Naive thymus-derived CD8-positive, alpha-beta T cell (primary cell): ENCODE measurements at regions not wholly inside any gene's neighbourhood (a gene's known extent, or its start where the extent isn't known, plus 50 kb on each side); places are given as distances from the start of the nearest gene placed in this dataset.

Experiments used
- ATAC-seq, 2 donors: fragments of 150-1000 bp; cut with Tn5 transposase in 1 of 2; sonication (Bioruptor Pico), chemical (Tn5 transposase) in 1 of 2; 1 replicate in 1 of 2; 2 replicates in 1 of 2; pipeline ENCODE4 v1.10.0; 2021; ENCODE audit warnings: mild to moderate bottlenecking in 2 of 2, moderate library complexity in 2 of 2
- POLR2A ChIA-PET: fragments of 350-600 bp; sonication (Branson Sonifier 250); formaldehyde crosslinking; loops from one replicate; lab custom pipeline; 2021; ENCODE audit warnings: antibody characterized with exemption; lab: Charles Lee
- DNase-seq, 10 donors: peaks; one replicate each; pipeline versions ENCODE4 v3.0.0 to v3.0.0-alpha.2; 2020 to 2022
- H3K27ac Mint-ChIP-seq, 10 donors: one replicate each; pipeline ENCODE4 v1.8.0; 2020 to 2022; ENCODE audit warnings: mild to moderate bottlenecking in 10 of 10, mixed read lengths in 10 of 10, moderate library complexity in 4 of 10, inconsistent platforms in 1 of 10
- H3K27me3 Mint-ChIP-seq, 5 donors: one replicate each; pipeline ENCODE4 v1.8.0; 2021 to 2022; ENCODE audit warnings: mixed read lengths in 5 of 5
- H3K36me3 Mint-ChIP-seq, 3 donors: one replicate each; pipeline ENCODE4 v1.8.0; 2020 to 2022; ENCODE audit warnings: mixed read lengths in 3 of 3, mild to moderate bottlenecking in 2 of 3, inconsistent platforms in 1 of 3
- H3K4me1 Mint-ChIP-seq, 4 donors: one replicate each; pipeline ENCODE4 v1.8.0; 2021 to 2022; ENCODE audit warnings: mixed read lengths in 4 of 4
- H3K4me3 Mint-ChIP-seq, 10 donors: one replicate each; pipeline ENCODE4 v1.8.0; 2020 to 2022; ENCODE audit warnings: mild to moderate bottlenecking in 10 of 10, mixed read lengths in 10 of 10, moderate library complexity in 6 of 10, inconsistent platforms in 1 of 10
- H3K9me3 Mint-ChIP-seq, 9 donors: one replicate each; pipeline ENCODE4 v1.8.0; 2020 to 2022; ENCODE audit warnings: mixed read lengths in 9 of 9, mild to moderate bottlenecking in 3 of 9, inconsistent platforms in 1 of 9, moderate library complexity in 1 of 9

DNA sequence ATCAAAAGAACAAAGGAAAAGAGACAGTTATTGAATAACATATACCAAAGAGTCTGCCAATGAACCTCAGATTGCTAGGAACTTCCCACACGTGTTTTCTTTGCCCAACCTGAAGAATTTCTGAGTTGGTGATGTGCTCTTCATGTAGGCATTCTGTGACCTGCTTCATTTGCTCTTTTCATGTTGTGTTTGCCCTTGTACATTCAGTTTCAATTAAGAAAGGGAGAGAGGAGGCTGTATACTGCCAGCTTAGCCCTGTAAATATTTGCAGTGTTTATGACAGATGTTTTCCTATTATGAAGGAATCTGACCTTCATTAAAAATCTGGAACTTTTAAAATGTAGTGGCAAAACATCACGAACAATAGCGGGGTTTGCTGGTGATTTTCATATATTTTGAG, 168.5 kb downstream of the GAS1 start:
- ATAC-seq: no peak
- POLR2A ChIA-PET: no interaction called here
- Mint-ChIP-seq H3K27ac (no peak overlapping the region), H3K9me3 (no peaks in the 10 kb centered on the region), H3K27me3 (peaks cover 2 to 17% (median 8%) of the 10 kb centered on the region in 5 donors), H3K36me3 (no peaks in the 10 kb centered on the region), H3K4me3 (no peak overlapping the region), H3K4me1 (no peaks in the 10 kb centered on the region)
- DNase-seq: no peak

DNA sequence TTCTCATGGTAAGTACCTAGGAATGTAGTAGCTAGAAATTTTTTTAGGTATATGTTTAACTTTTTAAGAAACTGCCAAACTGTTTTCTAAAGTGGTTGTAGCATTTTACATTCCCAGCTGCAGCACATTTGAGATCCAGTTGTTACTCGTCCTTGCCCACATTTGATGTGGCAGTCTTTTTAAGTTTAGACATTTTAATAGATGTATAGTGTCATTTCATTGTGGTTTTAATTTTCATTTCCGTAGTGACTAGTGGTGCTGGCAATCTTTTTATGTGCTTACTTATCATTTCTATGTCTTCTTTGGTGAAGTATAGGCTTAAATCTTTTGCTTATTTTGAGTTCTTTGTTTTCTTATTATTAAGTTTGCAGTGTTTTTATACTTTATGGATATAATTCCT, 171.6 kb downstream of the GAS1 start:
- Mint-ChIP-seq H3K9me3 (no peaks in the 10 kb centered on the region), H3K36me3 (no peaks in the 10 kb centered on the region), H3K4me1 (no peaks in the 10 kb centered on the region), H3K27ac (no peak overlapping the region), H3K27me3 (peaks cover 0 to 3% (median 2%) of the 10 kb centered on the region in 5 donors), H3K4me3 (no peak overlapping the region)
- ATAC-seq (no peak), DNase-seq (no peak)
- POLR2A ChIA-PET: no interaction called here

DNA sequence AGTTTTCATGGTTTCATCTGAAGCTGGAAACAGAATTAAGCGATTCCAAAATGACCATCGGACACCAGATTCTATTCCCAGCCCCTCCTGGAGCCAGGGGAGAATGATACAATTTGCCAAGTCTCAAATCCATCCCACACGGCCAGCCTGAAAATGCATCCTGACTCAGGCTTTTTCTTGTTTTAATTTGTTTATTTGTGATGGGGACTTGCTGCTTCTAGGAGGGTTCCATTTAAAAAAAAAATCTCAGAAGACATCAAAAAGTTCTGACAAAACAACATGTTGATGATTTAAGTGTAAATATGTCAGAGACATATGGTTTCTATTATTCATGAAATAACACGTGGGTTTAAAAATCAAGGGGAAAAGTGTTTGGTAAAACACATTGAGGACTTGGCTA, 173.2 kb downstream of the GAS1 start:
- no peak for ATAC-seq
- no peaks in the 10 kb centered on the region for H3K9me3 Mint-ChIP-seq
- no peak overlapping the region for H3K27ac Mint-ChIP-seq
- peaks cover 0 to 5% (median 2%) of the 10 kb centered on the region in 5 donors for H3K27me3 Mint-ChIP-seq
- POLR2A ChIA-PET: no interaction called here
- no peaks in the 10 kb centered on the region for H3K4me1 Mint-ChIP-seq
- DNase-seq: no peak
- no peak overlapping the region for H3K4me3 Mint-ChIP-seq
- no peaks in the 10 kb centered on the region for H3K36me3 Mint-ChIP-seq

DNA sequence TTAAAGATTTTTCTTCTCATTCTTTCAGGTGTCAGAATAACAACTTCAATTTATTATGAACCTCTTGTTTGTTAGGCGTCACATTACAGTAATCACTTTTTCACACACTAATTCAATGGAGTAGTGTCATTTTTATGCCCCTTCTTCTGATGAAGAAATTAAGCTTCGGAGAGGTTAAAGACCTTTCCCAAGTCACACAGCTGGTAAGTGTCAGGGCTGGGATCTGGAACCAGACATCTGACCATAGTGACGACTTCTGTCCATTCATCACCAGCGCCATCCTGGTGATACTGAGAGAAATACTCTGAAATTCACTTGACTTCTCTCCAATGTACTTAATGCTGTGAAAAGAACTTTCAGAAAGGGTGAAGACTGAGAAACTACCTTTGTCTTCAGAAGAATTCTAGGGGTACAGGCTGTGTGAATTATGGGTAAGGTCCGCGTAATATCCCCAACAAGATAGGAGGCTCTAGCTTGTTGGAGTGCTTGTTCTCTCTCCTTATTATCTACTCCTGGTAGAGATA, 173.8 kb downstream of the GAS1 start:
- H3K27ac Mint-ChIP-seq: no peak overlapping the region
- POLR2A ChIA-PET: no interaction called here
- H3K36me3 Mint-ChIP-seq: no peaks in the 10 kb centered on the region
- H3K4me1 Mint-ChIP-seq: no peaks in the 10 kb centered on the region
- peaks cover 0 to 5% (median 3%) of the 10 kb centered on the region in 5 donors for H3K27me3 Mint-ChIP-seq
- H3K9me3 Mint-ChIP-seq: no peaks in the 10 kb centered on the region
- DNase-seq (no peak), ATAC-seq (no peak)
- H3K4me3 Mint-ChIP-seq: no peak overlapping the region

DNA sequence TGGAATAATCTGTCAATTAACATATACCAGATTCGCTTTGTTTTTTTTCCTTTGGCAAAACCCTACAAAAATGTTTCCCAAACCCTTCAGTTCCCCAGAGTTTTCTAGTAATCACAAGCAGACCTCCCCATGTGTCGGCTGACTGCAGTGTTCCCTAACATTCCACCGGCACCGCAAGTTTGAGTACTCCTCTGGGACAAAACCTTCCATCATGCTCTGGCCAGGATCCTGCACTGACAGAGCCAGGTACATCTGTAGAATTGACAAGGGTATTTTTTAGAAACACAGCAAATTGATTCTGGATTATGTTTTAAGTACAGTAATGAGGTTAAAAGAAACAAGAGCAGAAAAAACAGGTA, 174.7 kb downstream of the GAS1 start:
- H3K27ac Mint-ChIP-seq: no peak overlapping the region
- H3K36me3 Mint-ChIP-seq: no peaks in the 10 kb centered on the region
- H3K9me3 Mint-ChIP-seq: no peaks in the 10 kb centered on the region
- POLR2A ChIA-PET: no interaction called here
- DNase-seq (no peak), ATAC-seq (no peak)
- no peak overlapping the region for H3K4me3 Mint-ChIP-seq
- peaks cover 0 to 7% (median 4%) of the 10 kb centered on the region in 5 donors for H3K27me3 Mint-ChIP-seq
- no peaks in the 10 kb centered on the region for H3K4me1 Mint-ChIP-seq

DNA sequence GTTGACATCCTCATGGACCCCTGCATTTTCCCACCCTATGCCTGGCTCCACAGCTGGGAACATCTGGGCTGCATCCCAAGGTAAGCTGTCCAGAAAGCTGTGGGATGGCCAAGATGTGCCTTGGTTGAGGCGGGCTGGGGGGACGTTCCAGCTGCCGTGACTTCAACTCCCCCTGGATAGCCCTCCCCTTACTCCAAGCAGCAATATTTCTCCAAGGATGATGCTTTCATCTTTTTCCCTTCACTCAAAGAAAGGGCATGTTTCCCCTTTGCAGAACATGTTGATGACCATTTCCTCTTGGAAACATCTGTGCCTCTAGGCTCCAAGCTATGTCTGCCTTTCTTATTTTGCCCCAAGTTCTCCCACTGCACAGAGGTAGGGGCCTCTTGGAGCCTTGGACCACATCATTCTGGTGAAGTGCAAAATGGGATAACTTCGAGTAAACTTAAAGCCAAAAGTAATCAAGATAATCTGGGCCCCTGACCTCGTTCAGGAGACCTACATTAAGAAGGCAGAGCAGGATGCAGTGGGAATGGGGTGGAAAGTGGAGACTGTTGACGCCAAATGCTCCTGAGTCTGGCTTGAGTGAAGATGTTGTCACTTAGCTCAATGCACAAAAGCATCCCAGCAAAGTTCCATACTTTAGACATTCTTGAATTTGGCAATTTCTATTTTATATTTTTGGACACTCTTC, 175.2 kb downstream of the GAS1 start:
- no peaks in the 10 kb centered on the region for H3K9me3 Mint-ChIP-seq
- no peak overlapping the region for H3K4me3 Mint-ChIP-seq
- POLR2A ChIA-PET: no interaction called here
- no peak overlapping the region for H3K27ac Mint-ChIP-seq
- DNase-seq: no peak
- H3K27me3 Mint-ChIP-seq: peaks cover 0 to 7% (median 4%) of the 10 kb centered on the region in 5 donors
- no peaks in the 10 kb centered on the region for H3K4me1 Mint-ChIP-seq
- no peaks in the 10 kb centered on the region for H3K36me3 Mint-ChIP-seq
- no peak for ATAC-seq

DNA sequence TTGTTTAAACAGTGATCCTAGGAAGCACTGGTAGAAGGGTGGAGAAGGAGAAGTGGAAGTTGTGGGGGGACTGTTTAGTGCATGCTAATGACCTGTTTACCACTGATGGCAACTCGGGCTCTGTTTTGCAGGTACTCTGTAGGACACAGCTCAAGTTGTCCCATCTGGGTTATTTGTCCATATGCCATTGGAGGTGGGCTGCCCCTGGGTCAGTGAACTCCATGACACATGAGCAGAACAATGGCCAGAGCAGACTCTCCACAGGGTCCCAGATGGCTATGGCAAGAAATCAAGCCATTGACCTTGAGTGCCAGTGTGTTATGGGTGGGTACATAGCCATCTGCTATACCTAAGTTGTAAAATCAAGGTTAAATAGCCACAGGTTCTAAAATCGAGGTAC, 175.9 kb downstream of the GAS1 start:
- no peak for DNase-seq
- Mint-ChIP-seq H3K36me3 (no peaks in the 10 kb centered on the region), H3K27ac (no peak overlapping the region), H3K4me3 (no peak overlapping the region), H3K4me1 (no peaks in the 10 kb centered on the region), H3K27me3 (peaks cover 0 to 7% (median 4%) of the 10 kb centered on the region in 5 donors), H3K9me3 (no peaks in the 10 kb centered on the region)
- ATAC-seq: no peak
- POLR2A ChIA-PET: no interaction called here

DNA sequence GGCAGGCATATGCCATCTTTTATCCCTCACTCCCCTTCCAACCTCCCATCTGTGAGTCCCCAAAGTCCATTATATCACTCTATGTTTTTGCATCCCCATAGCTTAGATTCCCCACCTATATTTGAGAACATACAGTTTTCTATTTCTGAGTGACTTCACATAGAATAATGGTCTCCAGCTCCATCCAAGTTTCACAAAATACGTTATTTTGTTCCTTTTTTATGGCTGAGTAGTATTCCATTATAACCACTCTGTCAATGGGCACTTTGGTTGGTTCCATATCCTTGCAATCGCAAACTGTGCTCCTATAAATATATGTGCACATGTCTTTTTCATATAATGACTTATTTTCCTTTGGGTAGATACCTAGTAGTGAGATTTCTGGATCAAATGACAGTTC, 178.6 kb downstream of the GAS1 start:
- H3K27ac Mint-ChIP-seq: no peak overlapping the region
- POLR2A ChIA-PET: no interaction called here
- H3K9me3 Mint-ChIP-seq: no peaks in the 10 kb centered on the region
- H3K4me3 Mint-ChIP-seq: no peak overlapping the region
- DNase-seq (no peak), ATAC-seq (no peak)
- no peaks in the 10 kb centered on the region for H3K4me1 Mint-ChIP-seq
- H3K36me3 Mint-ChIP-seq: no peaks in the 10 kb centered on the region
- H3K27me3 Mint-ChIP-seq: peaks cover 0 to 7% (median 4%) of the 10 kb centered on the region in 5 donors

DNA sequence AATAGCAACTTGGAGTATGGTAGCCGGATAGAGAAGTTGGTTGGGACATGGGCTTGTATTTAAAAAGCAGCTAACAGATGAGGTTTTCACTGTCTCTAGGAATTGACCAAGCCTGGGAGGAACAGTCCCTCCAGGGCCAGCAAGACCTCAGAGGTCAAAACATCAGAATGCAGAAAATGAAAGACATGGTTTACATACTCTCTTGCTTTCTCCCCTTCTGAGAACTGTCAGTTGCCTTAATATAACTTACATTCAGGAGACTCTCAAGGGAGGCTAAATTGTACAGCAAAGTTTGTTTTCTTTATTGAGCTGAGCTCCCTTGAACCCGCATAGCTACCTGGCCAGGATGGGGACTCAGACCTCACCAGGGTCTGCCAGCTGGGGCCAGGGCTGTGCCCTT, 179.3 kb downstream of the GAS1 start:
- ATAC-seq (no peak), DNase-seq (no peak)
- POLR2A ChIA-PET: no interaction called here
- H3K27ac Mint-ChIP-seq: no peak overlapping the region
- peaks cover 0 to 3% (median 0%) of the 10 kb centered on the region in 9 donors for H3K9me3 Mint-ChIP-seq
- no peak overlapping the region for H3K4me3 Mint-ChIP-seq
- H3K27me3 Mint-ChIP-seq: peaks cover 0 to 10% (median 4%) of the 10 kb centered on the region in 5 donors
- peaks cover 0 to 1% (median 0%) of the 10 kb centered on the region in 4 donors for H3K4me1 Mint-ChIP-seq
- H3K36me3 Mint-ChIP-seq: no peaks in the 10 kb centered on the region

DNA sequence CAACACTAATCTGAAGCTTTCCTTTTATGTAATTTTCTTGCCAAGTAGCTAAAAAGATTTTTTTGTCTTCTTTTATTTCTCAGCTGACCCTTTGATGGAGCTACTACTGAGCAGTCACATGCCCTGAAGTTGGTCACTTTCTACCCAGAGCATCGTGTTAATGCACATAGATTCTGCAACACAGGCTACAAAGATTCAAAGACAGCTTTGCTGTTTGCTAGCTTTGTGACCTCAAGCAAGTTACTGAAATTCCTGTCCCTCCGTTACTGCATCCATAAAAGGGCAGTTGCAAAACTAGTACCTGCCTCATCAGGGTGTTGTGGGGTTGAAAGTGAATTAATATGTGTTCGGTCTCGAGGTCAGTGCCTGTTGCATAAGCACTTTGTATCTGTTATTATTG, 179.9 kb downstream of the GAS1 start:
- Mint-ChIP-seq H3K27me3 (peaks cover 0 to 10% (median 4%) of the 10 kb centered on the region in 5 donors), H3K27ac (no peak overlapping the region), H3K9me3 (peaks cover 0 to 3% (median 0%) of the 10 kb centered on the region in 9 donors), H3K4me3 (no peak overlapping the region), H3K36me3 (no peaks in the 10 kb centered on the region), H3K4me1 (peaks cover 0 to 1% (median 0%) of the 10 kb centered on the region in 4 donors)
- ATAC-seq (no peak), DNase-seq (no peak)
- POLR2A ChIA-PET: no interaction called here

DNA sequence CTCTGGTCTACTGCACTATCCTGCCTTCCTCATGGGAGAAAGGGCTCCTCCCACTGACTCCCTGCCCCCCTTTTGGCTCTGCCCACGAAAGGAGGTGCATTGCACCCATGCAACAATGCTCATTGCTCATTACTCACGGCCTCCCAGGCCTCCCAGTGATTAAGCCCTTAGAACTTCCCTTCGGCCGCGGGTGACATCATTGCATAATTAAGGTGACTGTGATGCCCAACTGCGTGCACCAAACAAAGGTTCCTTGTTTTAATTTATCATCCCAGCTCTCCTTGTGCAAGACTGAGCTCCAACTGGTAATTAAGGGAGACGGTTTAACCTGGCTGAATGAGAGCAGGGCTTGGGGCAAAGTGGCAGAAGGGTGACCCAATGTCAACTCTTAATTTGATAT, 180.4 kb downstream of the GAS1 start:
- Mint-ChIP-seq H3K36me3 (no peaks in the 10 kb centered on the region), H3K4me1 (peaks cover 0 to 1% (median 0%) of the 10 kb centered on the region in 4 donors), H3K4me3 (no peak overlapping the region), H3K27me3 (peaks cover 0 to 10% (median 4%) of the 10 kb centered on the region in 5 donors), H3K9me3 (peaks cover 0 to 3% (median 0%) of the 10 kb centered on the region in 9 donors), H3K27ac (no peak overlapping the region)
- POLR2A ChIA-PET: no interaction called here
- ATAC-seq (no peak), DNase-seq (no peak)

DNA sequence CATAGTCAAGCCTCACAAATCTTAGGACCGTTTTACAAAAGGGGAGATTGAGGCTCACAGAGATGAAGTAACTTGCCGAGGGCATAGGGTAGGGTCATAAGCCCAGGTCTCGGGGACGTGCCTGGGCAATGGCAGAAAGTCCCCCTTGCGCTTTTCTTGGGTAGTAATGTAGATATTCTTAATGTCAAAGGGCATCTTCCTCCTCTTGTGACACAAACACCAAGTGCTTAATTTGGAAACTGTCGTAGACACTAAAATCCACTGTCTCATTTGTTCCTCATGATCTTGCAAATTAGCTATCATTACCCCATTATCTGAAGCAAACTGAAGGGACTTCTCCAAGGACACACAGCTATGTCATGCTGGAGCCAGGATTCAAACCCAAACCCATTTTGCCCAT, 180.8 kb downstream of the GAS1 start:
- ATAC-seq (no peak), DNase-seq (no peak)
- H3K27ac Mint-ChIP-seq: no peak overlapping the region
- peaks cover 0 to 1% (median 0%) of the 10 kb centered on the region in 4 donors for H3K4me1 Mint-ChIP-seq
- no peak overlapping the region for H3K4me3 Mint-ChIP-seq
- POLR2A ChIA-PET: no interaction called here
- peaks cover 0 to 10% (median 4%) of the 10 kb centered on the region in 5 donors for H3K27me3 Mint-ChIP-seq
- peaks cover 0 to 3% (median 0%) of the 10 kb centered on the region in 9 donors for H3K9me3 Mint-ChIP-seq
- no peaks in the 10 kb centered on the region for H3K36me3 Mint-ChIP-seq

DNA sequence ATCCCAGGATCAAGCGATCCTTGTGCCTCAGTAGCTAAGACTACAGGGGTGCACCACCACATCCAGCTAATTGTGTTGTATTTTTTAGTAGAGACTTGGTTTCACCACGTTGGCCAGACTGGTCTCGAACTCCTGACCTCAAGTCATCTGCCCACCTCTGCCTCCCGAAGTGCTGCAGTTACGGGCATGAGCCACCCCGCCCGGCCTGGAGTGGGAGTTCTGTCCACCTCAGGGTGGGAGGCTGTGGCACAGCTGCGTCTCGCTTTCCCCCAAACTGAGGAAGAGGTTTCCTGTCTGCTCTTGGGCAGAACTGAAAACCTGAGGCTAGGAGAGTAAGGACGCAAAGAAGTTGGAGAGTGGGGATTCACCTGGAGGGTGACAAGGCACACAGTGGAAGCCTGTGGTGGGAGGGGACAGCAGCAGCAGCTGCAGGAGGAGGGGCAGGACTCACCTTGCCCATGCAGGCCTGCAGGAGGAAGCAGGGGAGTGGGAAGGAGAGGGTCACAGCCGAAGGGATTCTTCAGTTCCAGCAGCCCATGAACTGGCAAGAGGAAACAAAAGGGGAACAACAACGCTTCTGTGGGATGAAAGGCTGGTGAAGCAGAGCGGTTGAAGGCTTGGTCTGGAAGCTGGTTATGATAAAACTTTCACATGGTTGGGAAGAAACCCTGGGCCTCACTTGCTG, 181.4 kb downstream of the GAS1 start:
- H3K4me1 Mint-ChIP-seq: peaks cover 0 to 1% (median 0%) of the 10 kb centered on the region in 4 donors
- H3K36me3 Mint-ChIP-seq: no peaks in the 10 kb centered on the region
- H3K4me3 Mint-ChIP-seq: no peak overlapping the region
- H3K9me3 Mint-ChIP-seq: peaks cover 0 to 3% (median 0%) of the 10 kb centered on the region in 9 donors
- POLR2A ChIA-PET: no interaction called here
- DNase-seq: no peak
- H3K27me3 Mint-ChIP-seq: peaks cover 0 to 10% (median 4%) of the 10 kb centered on the region in 5 donors
- ATAC-seq: no peak
- no peak overlapping the region for H3K27ac Mint-ChIP-seq
